SK-N-MC (cell line): ENCODE measurements at regions not wholly inside any gene's neighbourhood (a gene's known extent, or its start where the extent isn't known, plus 50 kb on each side); places are given as distances from the start of the nearest gene placed in this dataset.

Source experiments
- EZH2 ChIP-seq: fragments of 200-600 bp; sonication (generic); IDR thresholded peaks from one replicate; pipeline ENCODE4 v1.6.1; 2017; ENCODE audit warnings: antibody characterized with exemption
- FOXP2 ChIP-seq: optimal IDR thresholded peaks from 2 replicates; pipeline ENCODE3; 2011; ENCODE audit warnings: mild to moderate bottlenecking, moderate library complexity; ENCODE audit not compliant: insufficient read depth; ENCODE audit errors: extremely low read length, control extremely low read depth

GRCh38 chr4:55758066-55758465 lies 61.5 kb upstream of the EXOC1L start:
- TF ChIP-seq EZH2 = no peak
- no peak for TF ChIP-seq FOXP2
